Naive thymus-derived CD4-positive, alpha-beta T cell (primary cell): ENCODE measurements at regions not wholly inside any gene's neighbourhood (a gene's known extent, or its start where the extent isn't known, plus 50 kb on each side); places are given as distances from the start of the nearest gene placed in this dataset.
A peak's percentile ranks its signal among the peaks of the same experiment; 100 is the strongest.

ENCODE experiments used
- ATAC-seq: fragments of 150-1000 bp; cut with Tn5 transposase; 2 replicates; pipeline ENCODE4 v1.10.0; 2021; ENCODE audit warnings: mild to moderate bottlenecking, moderate library complexity
- CTCF ChIA-PET: fragments of 350-600 bp; sonication (Branson Sonifier 250); formaldehyde crosslinking; loops from one replicate; lab custom pipeline; 2021; ENCODE audit warnings: antibody characterized with exemption; lab: Charles Lee
- POLR2A ChIA-PET: fragments of 350-600 bp; sonication (Branson Sonifier 250); formaldehyde crosslinking; loops from one replicate; lab custom pipeline; 2021; ENCODE audit warnings: antibody characterized with exemption, inconsistent platforms; lab: Charles Lee
- DNase-seq, 9 donors: peaks; one replicate each; pipeline versions ENCODE4 v3.0.0 to v3.0.0-alpha.2; 2020 to 2022; ENCODE audit warnings: mixed read lengths in 1 of 9
- H3K27ac ChIP-seq: one replicate; pipeline ENCODE4 v1.7.0; 2013; ENCODE audit warnings: mild to moderate bottlenecking, low read depth, low read length, moderate library complexity
- H3K27me3 ChIP-seq, 2 donors: one replicate each; pipeline ENCODE4 v1.7.0; 2013; ENCODE audit warnings: low read length in 2 of 2, mild to moderate bottlenecking in 2 of 2, moderate library complexity in 2 of 2; ENCODE audit not compliant: control insufficient read depth in 2 of 2, insufficient read depth in 2 of 2
- H3K36me3 ChIP-seq, 3 experiments: 1 replicate in 2 of 3; 2 replicates in 1 of 3; pipeline ENCODE4 v1.7.0; 2013; ENCODE audit warnings: low read length in 3 of 3, mild to moderate bottlenecking in 3 of 3, moderate library complexity in 1 of 3; ENCODE audit not compliant: insufficient read depth in 3 of 3, control insufficient read depth in 2 of 3
- H3K4me1 ChIP-seq, 2 donors: one replicate each; pipeline ENCODE4 v1.7.0; 2013; ENCODE audit warnings: low read length in 2 of 2, mild to moderate bottlenecking in 2 of 2, moderate library complexity in 1 of 2; ENCODE audit not compliant: control insufficient read depth in 2 of 2, insufficient read depth in 2 of 2
- H3K4me3 ChIP-seq: 2 replicates; pipeline ENCODE4 v1.7.0; 2013; ENCODE audit warnings: mild to moderate bottlenecking, low read length
- H3K9me3 ChIP-seq, 3 experiments: 1 replicate in 2 of 3; 2 replicates in 1 of 3; pipeline ENCODE4 v1.7.0; 2013; ENCODE audit warnings: low read length in 3 of 3; ENCODE audit not compliant: control insufficient read depth in 2 of 3
- H3K27ac Mint-ChIP-seq, 9 donors: one replicate each; pipeline ENCODE4 v1.8.0; 2020 to 2022; ENCODE audit warnings: mixed read lengths in 9 of 9, mild to moderate bottlenecking in 8 of 9, moderate library complexity in 5 of 9, inconsistent platforms in 2 of 9
- H3K27me3 Mint-ChIP-seq, 5 donors: one replicate each; pipeline ENCODE4 v1.8.0; 2021 to 2022; ENCODE audit warnings: mixed read lengths in 5 of 5, mild to moderate bottlenecking in 1 of 5
- H3K36me3 Mint-ChIP-seq, 5 donors: one replicate each; pipeline ENCODE4 v1.8.0; 2020 to 2022; ENCODE audit warnings: mixed read lengths in 5 of 5, mild to moderate bottlenecking in 3 of 5, inconsistent platforms in 1 of 5
- H3K4me1 Mint-ChIP-seq, 7 donors: one replicate each; pipeline ENCODE4 v1.8.0; 2020 to 2022; ENCODE audit warnings: mixed read lengths in 7 of 7, mild to moderate bottlenecking in 3 of 7, inconsistent platforms in 1 of 7
- H3K4me3 Mint-ChIP-seq, 10 donors: one replicate each; pipeline ENCODE4 v1.8.0; 2020 to 2022; ENCODE audit warnings: mild to moderate bottlenecking in 10 of 10, mixed read lengths in 10 of 10, moderate library complexity in 6 of 10, inconsistent platforms in 2 of 10
- H3K9me3 Mint-ChIP-seq, 11 donors: one replicate each; pipeline ENCODE4 v1.8.0; 2020 to 2022; ENCODE audit warnings: mixed read lengths in 11 of 11, mild to moderate bottlenecking in 4 of 11, inconsistent platforms in 1 of 11, moderate library complexity in 1 of 11
- intact Hi-C, 2 donors: fragments of 100-400 bp; cut with micrococcal nuclease; formaldehyde crosslinking; loops; one replicate each; pipeline ENCODE4 v1.15.1; 2023

DNA sequence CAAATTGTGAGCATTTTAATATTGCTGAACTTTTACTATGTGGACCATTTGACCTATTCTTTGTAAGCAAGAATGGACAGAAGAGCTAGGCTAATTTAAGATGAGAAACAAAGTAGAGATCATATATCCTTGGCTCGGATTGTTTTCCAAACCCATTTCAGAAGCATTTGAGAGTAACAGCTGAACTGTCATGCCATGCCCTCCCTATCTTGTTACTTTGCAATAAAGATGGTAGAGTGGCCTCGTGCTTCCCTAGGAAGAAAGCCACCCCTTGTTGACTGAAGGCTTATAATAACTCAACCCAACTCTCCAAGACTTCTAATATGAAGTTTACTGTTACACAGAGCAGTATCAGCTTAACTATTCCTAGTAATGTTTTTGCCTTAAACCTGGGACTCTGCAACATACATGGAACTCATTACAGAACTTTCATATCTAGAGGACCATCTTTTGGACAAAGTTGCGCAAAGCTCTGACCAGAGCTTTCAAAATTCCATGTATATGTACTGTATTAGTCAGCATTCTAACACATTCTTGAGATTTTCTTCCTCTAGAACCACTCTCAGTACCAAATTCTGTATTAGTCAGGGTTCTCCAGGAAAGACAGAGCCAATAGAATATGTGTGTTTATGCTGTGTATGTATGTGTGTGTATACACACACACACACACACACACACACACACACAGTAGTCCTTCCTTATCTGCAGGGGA lies 68.7 kb downstream of the ADAMTS1 start:
- no peaks in the 10 kb centered on the region for H3K36me3 Mint-ChIP-seq
- no peaks in the 10 kb centered on the region for H3K4me1 ChIP-seq
- H3K27ac ChIP-seq, result no peak overlapping the region
- no peaks in the 10 kb centered on the region for H3K4me1 Mint-ChIP-seq
- H3K4me3 Mint-ChIP-seq, result no peak overlapping the region
- no peak overlapping the region for H3K27ac Mint-ChIP-seq
- ATAC-seq (no peak), DNase-seq (no peak)
- H3K4me3 ChIP-seq, result no peak overlapping the region
- CTCF ChIA-PET, result no interaction called here
- intact Hi-C loops, result no loop called here
- POLR2A ChIA-PET, result no interaction called here
- H3K9me3 ChIP-seq, result no peaks in the 10 kb centered on the region
- peaks cover 0 to 5% (median 4%) of the 10 kb centered on the region in 5 donors for H3K27me3 Mint-ChIP-seq
- H3K9me3 Mint-ChIP-seq, result peaks cover 0 to 4% (median 0%) of the 10 kb centered on the region in 11 donors
- H3K27me3 ChIP-seq, result no peaks in the 10 kb centered on the region
- H3K36me3 ChIP-seq, result no peaks in the 10 kb centered on the region

DNA sequence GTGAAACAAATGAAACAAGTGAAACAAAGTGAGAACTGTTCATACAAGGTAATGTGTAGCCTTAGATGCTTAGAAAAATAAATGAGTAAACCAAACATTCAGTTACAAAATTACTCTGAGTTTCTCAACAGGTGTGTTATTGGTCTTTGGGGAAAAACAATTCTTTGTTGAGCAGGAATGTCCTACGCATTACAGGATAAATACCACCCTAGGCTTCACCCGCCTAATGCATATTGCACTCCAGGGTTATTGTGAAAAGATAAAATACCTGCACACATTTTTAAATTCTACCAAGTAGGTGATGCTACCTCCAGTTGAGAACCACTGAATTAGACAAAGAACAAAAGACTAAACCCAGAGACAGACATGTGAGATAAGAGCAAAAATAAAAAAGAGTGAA lies 72.2 kb downstream of the ADAMTS1 start:
- H3K4me3 ChIP-seq, result no peak overlapping the region
- H3K36me3 Mint-ChIP-seq, result no peaks in the 10 kb centered on the region
- H3K4me1 Mint-ChIP-seq, result no peaks in the 10 kb centered on the region
- H3K9me3 Mint-ChIP-seq, result no peaks in the 10 kb centered on the region
- H3K9me3 ChIP-seq, result no peaks in the 10 kb centered on the region
- no peak overlapping the region for H3K27ac ChIP-seq
- H3K27ac Mint-ChIP-seq, result no peak overlapping the region
- ATAC-seq (no peak), DNase-seq (no peak)
- no peaks in the 10 kb centered on the region for H3K4me1 ChIP-seq
- no peaks in the 10 kb centered on the region for H3K36me3 ChIP-seq
- ChIA-PET POLR2A (no interaction called here), CTCF (no interaction called here)
- H3K27me3 Mint-ChIP-seq, result peaks cover 2 to 9% (median 3%) of the 10 kb centered on the region in 5 donors
- intact Hi-C loops, result no loop called here
- H3K4me3 Mint-ChIP-seq, result no peak overlapping the region
- no peaks in the 10 kb centered on the region for H3K27me3 ChIP-seq

DNA sequence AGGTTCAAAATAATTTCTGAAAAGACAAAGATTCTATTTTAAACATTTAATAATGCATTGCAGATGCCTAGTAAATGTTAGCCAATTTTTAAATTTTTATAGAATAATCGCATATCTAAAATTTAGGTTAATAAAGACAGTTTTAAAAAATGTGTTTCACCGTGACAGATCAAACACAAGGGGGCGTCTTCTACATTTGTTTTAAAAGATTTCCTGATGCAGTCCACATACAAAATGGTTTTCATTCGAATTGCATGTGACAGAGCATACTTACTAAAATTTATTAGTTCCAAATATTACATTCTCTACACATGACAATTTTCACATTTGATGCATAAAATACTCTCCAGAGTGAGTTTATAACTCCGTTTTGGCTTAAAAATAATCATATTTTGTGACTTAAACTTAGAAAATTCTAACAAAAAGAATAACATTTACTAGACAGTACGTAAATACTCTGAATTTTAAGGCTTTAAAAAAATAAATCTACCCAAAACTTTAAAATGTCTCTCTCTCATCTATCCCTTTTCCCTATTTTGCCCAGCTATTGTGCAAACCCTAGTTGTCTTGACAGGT lies 75.5 kb downstream of the ADAMTS1 start:
- ATAC-seq (no peak), DNase-seq (peak in 2 of 9 donors; percentile 3 to 28)
- no peak overlapping the region for H3K4me3 ChIP-seq
- Mint-ChIP-seq H3K4me1 (no peaks in the 10 kb centered on the region), H3K27me3 (peaks cover 0 to 8% (median 3%) of the 10 kb centered on the region in 5 donors), H3K4me3 (no peak overlapping the region), H3K27ac (no peak overlapping the region), H3K9me3 (peaks cover 0 to 1% (median 0%) of the 10 kb centered on the region in 11 donors), H3K36me3 (no peaks in the 10 kb centered on the region)
- no peaks in the 10 kb centered on the region for H3K36me3 ChIP-seq
- no peak overlapping the region for H3K27ac ChIP-seq
- H3K9me3 ChIP-seq, result no peaks in the 10 kb centered on the region
- H3K4me1 ChIP-seq, result no peaks in the 10 kb centered on the region
- intact Hi-C loops, result loop anchor here in 1 of 2 donors (2.0 kb wide), 2 partner anchors 73 to 931 kb away; no protein-coding TSS in a partner anchor
- POLR2A ChIA-PET, result no interaction called here
- CTCF ChIA-PET, result no interaction called here
- no peaks in the 10 kb centered on the region for H3K27me3 ChIP-seq

DNA sequence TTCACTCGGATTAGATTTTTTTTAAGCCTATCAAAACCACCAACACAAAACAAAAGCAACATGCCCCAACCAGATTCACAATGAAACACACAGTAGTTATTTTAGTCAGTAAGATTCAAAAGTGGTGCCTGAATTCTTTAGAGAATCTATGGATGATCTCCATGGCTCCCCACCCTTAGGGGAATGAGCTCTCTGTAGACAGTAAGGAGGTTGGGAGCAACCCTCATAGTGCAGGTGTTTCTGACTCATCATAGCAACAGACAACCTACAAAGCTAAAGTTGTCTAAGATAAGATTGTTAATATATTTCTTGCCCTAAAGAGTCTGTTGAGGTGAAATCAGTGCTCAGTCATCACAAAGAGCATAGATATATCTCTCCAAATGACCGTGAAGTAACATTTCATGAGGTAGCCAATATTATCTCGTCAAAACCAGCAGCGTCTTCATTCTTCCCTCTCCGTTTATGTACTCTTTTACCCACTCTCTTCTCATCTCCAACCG lies 78.3 kb downstream of the ADAMTS1 start:
- DNase-seq, result no peak
- no peaks in the 10 kb centered on the region for H3K27me3 ChIP-seq
- H3K27me3 Mint-ChIP-seq, result peaks cover 0 to 8% (median 3%) of the 10 kb centered on the region in 5 donors
- H3K4me1 ChIP-seq, result no peaks in the 10 kb centered on the region
- ChIA-PET CTCF (interaction anchor here (0.7 kb wide), 1 partner anchor 1192 kb away, joined by 3 read pairs; no protein-coding TSS in a partner anchor), POLR2A (no interaction called here)
- H3K4me1 Mint-ChIP-seq, result no peaks in the 10 kb centered on the region
- no peaks in the 10 kb centered on the region for H3K36me3 ChIP-seq
- H3K27ac Mint-ChIP-seq, result no peak overlapping the region
- no peak overlapping the region for H3K4me3 ChIP-seq
- H3K36me3 Mint-ChIP-seq, result no peaks in the 10 kb centered on the region
- no peak overlapping the region for H3K27ac ChIP-seq
- H3K9me3 ChIP-seq, result no peaks in the 10 kb centered on the region
- no peak for ATAC-seq
- peaks cover 0 to 1% (median 0%) of the 10 kb centered on the region in 11 donors for H3K9me3 Mint-ChIP-seq
- H3K4me3 Mint-ChIP-seq, result no peak overlapping the region
- intact Hi-C loops, result no loop called here

DNA sequence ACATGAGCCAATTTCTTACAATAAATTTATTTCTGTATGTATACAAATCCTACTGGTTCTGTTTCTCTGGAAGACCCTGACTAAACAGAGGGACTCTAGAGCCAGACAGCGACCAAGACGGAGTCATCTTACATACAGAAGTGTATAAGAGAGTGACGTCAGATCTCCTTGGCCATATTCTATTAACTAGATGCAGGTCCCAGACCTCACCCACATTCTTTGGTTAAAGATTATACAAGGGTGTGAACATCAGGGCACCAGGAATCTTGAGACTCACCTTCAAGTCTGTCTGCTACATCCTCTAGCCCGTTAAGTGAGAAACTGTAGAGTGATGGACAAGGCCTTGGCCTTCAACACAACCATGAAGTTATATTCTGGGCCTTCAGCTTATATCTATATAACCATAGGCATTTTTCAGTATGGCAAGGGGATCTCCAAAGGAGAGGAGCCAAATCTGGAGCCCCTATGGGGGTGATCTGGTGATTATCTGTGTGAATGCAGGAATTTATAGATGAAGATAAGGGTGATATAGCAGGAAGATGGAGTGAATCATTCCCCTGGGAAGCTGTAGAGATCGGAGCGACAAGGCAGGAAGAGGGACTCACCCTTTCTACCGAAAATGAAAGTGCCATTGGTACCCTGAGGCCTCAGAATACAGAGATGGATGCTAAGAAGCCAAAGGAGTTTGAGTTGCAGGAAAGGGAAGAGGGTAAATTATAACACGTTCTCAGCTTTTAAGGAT lies 83.9 kb downstream of the ADAMTS1 start:
- Histone ChIP-seq H3K9me3 (no peaks in the 10 kb centered on the region), H3K27ac (no peak overlapping the region), H3K4me1 (no peaks in the 10 kb centered on the region), H3K4me3 (no peak overlapping the region), H3K36me3 (no peaks in the 10 kb centered on the region), H3K27me3 (no peaks in the 10 kb centered on the region)
- CTCF ChIA-PET, result no interaction called here
- Mint-ChIP-seq H3K27me3 (peaks cover 0 to 11% (median 5%) of the 10 kb centered on the region in 5 donors), H3K4me1 (peaks cover 0 to 2% (median 0%) of the 10 kb centered on the region in 7 donors), H3K4me3 (no peak overlapping the region), H3K36me3 (no peaks in the 10 kb centered on the region), H3K9me3 (peaks cover 0 to 1% (median 0%) of the 10 kb centered on the region in 11 donors), H3K27ac (no peak overlapping the region)
- intact Hi-C loops, result no loop called here
- POLR2A ChIA-PET, result no interaction called here
- ATAC-seq (no peak), DNase-seq (no peak)

DNA sequence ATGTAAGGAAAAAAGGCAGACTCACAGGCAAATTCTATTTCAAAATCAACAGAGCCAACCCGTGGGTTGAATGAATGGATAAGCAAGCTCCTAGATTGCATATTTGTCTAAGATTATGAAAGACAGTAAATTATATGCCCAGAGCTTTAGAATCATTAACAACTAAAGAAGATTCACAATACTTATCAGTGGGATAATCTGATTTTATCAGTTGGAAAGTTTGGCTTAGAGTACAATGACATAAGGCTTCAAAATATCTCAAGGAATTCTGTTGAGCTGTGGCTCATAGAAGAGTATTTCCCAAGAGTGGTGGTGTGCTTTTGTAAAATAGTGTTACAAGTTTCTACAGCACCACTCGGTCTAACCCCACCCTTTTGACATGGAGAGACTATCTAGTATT lies 85.5 kb downstream of the ADAMTS1 start:
- Histone ChIP-seq H3K27me3 (no peaks in the 10 kb centered on the region), H3K4me1 (no peaks in the 10 kb centered on the region), H3K27ac (no peak overlapping the region), H3K36me3 (no peaks in the 10 kb centered on the region), H3K9me3 (no peaks in the 10 kb centered on the region), H3K4me3 (no peak overlapping the region)
- no peak for ATAC-seq
- H3K4me3 Mint-ChIP-seq, result no peak overlapping the region
- no peaks in the 10 kb centered on the region for H3K36me3 Mint-ChIP-seq
- POLR2A ChIA-PET, result no interaction called here
- H3K4me1 Mint-ChIP-seq, result peaks cover 0 to 2% (median 0%) of the 10 kb centered on the region in 7 donors
- intact Hi-C loops, result no loop called here
- DNase-seq, result no peak
- no peaks in the 10 kb centered on the region for H3K9me3 Mint-ChIP-seq
- H3K27ac Mint-ChIP-seq, result no peak overlapping the region
- CTCF ChIA-PET, result no interaction called here
- peaks cover 0 to 9% (median 5%) of the 10 kb centered on the region in 5 donors for H3K27me3 Mint-ChIP-seq
